MM.1S (cell line): ENCODE measurements at regions not wholly inside any gene's neighbourhood (a gene's known extent, or its start where the extent isn't known, plus 50 kb on each side); places are given as distances from the start of the nearest gene placed in this dataset.

Experiments used
- CTCF ChIP-seq: fragments of 300-600 bp; sonication (generic); IDR thresholded peaks from 2 replicates; pipeline ENCODE4 v1.5.1; 2016; ENCODE audit warnings: antibody characterized with exemption, low read length, mixed read lengths
- EZH2 ChIP-seq: fragments of 300-600 bp; sonication (generic); optimal IDR thresholded peaks from 2 replicates; pipeline ENCODE3; 2017; ENCODE audit warnings: low read depth, mild to moderate bottlenecking, antibody characterized with exemption, low read length, mixed read lengths
- EZH2phosphoT487 ChIP-seq: fragments of 300-600 bp; sonication (generic); IDR thresholded peaks from 2 replicates; pipeline ENCODE4 v1.6.1; 2018; ENCODE audit warnings: antibody characterized with exemption, low read length

GRCh38 chr16:73735954-73736353, 560.7 kb upstream of the PSMD7 start:
- TF ChIP-seq CTCF (no peak), EZH2 (no peak), EZH2phosphoT487 (no peak)
